22Rv1 (cell line): ENCODE measurements at regions not wholly inside any gene's neighbourhood (a gene's known extent, or its start where the extent isn't known, plus 50 kb on each side); places are given as distances from the start of the nearest gene placed in this dataset.

ENCODE experiments used
- H3K27ac ChIP-seq: fragments of 450-650 bp; 2 replicates; pipeline ENCODE4 v1.5.1; 2017
- CTCF ChIP-seq: fragments of 450-650 bp; IDR thresholded peaks from 2 replicates; pipeline ENCODE4 v1.5.1; 2017; ENCODE audit warnings: mild to moderate bottlenecking
- ZFX ChIP-seq: fragments of 450-650 bp; IDR thresholded peaks from 2 replicates; pipeline ENCODE4 v1.6.1; 2017; ENCODE audit warnings: antibody characterized with exemption, borderline replicate concordance

DNA sequence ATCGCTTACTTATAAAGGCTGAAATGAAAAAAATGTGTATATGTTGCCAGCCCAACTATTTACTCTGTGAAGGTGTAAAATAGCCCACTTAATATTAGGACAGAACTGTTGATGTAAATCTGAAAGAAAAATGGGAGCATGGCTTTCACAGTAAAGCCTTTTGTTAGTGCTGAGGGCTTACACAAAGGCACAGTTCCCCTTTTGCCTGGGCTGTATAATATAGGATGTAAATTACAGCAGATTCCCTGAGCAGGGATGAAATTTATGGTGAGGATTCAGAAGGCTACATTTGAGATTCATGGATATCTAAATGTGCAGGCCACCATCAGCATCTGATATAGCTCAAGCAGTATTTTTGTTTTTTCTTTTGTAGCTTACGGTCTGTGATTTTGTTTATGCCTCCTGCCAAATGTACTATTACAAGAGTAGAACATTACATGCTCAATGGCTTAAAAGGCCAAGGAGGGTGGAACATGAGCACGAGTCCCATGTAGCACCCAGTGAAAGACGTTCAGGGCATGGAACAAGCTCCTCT lies 109.1 kb upstream of the ATP10A start:
- no peak overlapping the region for H3K27ac ChIP-seq
- TF ChIP-seq CTCF (no peak), ZFX (no peak)

- no peak overlapping the region for H3K27ac ChIP-seq
- TF ChIP-seq CTCF, result no peak
- no peak for TF ChIP-seq ZFX
Observed at GRCh38 chr15:25971053-25971452, 107.9 kb upstream of the ATP10A start.

DNA sequence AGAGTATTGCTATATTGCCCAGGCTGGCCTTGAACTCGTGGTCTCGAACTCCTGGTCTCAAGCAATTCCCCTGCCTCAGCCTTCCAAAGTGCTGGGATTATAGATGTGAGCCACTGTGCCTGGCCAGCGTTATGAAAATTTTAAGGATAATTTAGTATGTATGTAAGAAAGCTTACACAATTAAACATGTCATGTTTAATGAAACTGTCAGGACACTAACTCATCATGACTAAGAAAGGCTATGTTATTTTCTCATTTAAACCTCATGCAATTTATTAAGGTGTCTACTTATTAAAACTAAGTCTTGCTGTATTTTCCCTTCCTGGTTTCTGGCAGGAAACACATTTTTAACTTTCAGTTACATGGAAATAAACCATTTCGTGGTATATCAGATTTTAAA lies 106.8 kb upstream of the ATP10A start:
- no peak overlapping the region for H3K27ac ChIP-seq
- no peak for TF ChIP-seq CTCF
- no peak for TF ChIP-seq ZFX

GRCh38 chr15:25967116-25967515 lies 104.0 kb upstream of the ATP10A start:
- TF ChIP-seq CTCF (no peak), ZFX (no peak)
- no peak overlapping the region for H3K27ac ChIP-seq

- TF ChIP-seq ZFX (no peak), CTCF (no peak)
- no peak overlapping the region for H3K27ac ChIP-seq
Observed at GRCh38 chr15:25965326-25965725, 102.2 kb upstream of the ATP10A start.

GRCh38 chr15:25960273-25960672 lies 97.1 kb upstream of the ATP10A start:
- H3K27ac ChIP-seq, result no peak overlapping the region
- TF ChIP-seq CTCF (no peak), ZFX (no peak)

GRCh38 chr15:25959100-25959499 lies 96.0 kb upstream of the ATP10A start:
- H3K27ac ChIP-seq, result no peak overlapping the region
- TF ChIP-seq CTCF, result no peak
- no peak for TF ChIP-seq ZFX
